Transverse colon (tissue), 4 donors: ENCODE measurements at regions not wholly inside any gene's neighbourhood (a gene's known extent, or its start where the extent isn't known, plus 50 kb on each side); places are given as distances from the start of the nearest gene placed in this dataset.
A peak's percentile ranks its signal among the peaks of the same experiment; 100 is the strongest.

Experiments
- DNase-seq: peaks from one replicate; pipeline ENCODE4 v3.0.0-alpha.2; 2019
- H3K27ac ChIP-seq, 4 donors: fragments of 200-600 bp; sonication (generic); 2 replicates each; pipeline ENCODE4 v1.5.1; 2016 to 2018; ENCODE audit warnings: inconsistent platforms in 4 of 4
- H3K27me3 ChIP-seq: fragments of 200-600 bp; sonication (generic); 2 replicates; pipeline ENCODE4 v1.5.1; 2017; ENCODE audit warnings: inconsistent platforms
- H3K36me3 ChIP-seq, 4 donors: fragments of 200-600 bp; sonication (generic); 2 replicates each; pipeline ENCODE4 v1.5.1; 2017 to 2019; ENCODE audit warnings: inconsistent platforms in 4 of 4
- H3K4me1 ChIP-seq, 4 donors: fragments of 200-600 bp; sonication (generic); 2 replicates each; pipeline ENCODE4 v1.5.1; 2017 to 2020; ENCODE audit warnings: inconsistent platforms in 4 of 4
- H3K4me3 ChIP-seq, 4 donors: fragments of 200-600 bp; sonication (generic); 1 replicate in 1 of 4; 2 replicates in 3 of 4; pipeline versions ENCODE4 v1.5.1 to v1.6.1; 2017 to 2019; ENCODE audit warnings: inconsistent platforms in 4 of 4
- H3K9me3 ChIP-seq, 2 donors: fragments of 200-600 bp; sonication (generic); 2 replicates each; pipeline ENCODE4 v1.5.1; 2017 to 2019; ENCODE audit warnings: inconsistent platforms in 2 of 2
- EP300 ChIP-seq: sonication (generic); formaldehyde crosslinking; IDR thresholded peaks from one replicate; pipeline ENCODE4 v1.6.1; 2017; ENCODE audit warnings: antibody characterized with exemption, low read depth
- POLR2A ChIP-seq: fragments of 450-650 bp; IDR thresholded peaks from one replicate; pipeline ENCODE4 v1.6.1; 2016; ENCODE audit warnings: antibody characterized with exemption, mild to moderate bottlenecking, moderate library complexity
- POLR2AphosphoS5 ChIP-seq, 3 donors: sonication (generic); formaldehyde crosslinking; IDR thresholded peaks; one replicate each; pipeline ENCODE4 v1.6.1; 2016; ENCODE audit warnings: antibody characterized with exemption in 3 of 3
- WGBS, 2 donors: methylation state at CpG; one replicate each; pipeline ENCODE4 v1.1.5; 2018; ENCODE audit warnings: low coverage in 1 of 2; 5-methylcytosine and 5-hydroxymethylcytosine counted together
- in situ Hi-C, 4 donors: fragments of 200-750 bp; cut with MboI; loops; one replicate each; pipeline versions ENCODE4 v1.15.0 to v1.15.1; 2017; ENCODE audit warnings: low sequenced_read_pairs in 3 of 4, low pct_ligation_motif_present in 1 of 4, low pct_unique_long_range_greater_than_20kb in 1 of 4
- intact Hi-C: fragments of 100-400 bp; cut with DNase I; formaldehyde crosslinking; loops from one replicate; pipeline ENCODE4 v1.15.1; 2023; ENCODE audit warnings: low total_unique reads
- TF ChIP-seq, protein P1 (sequence below), 5 experiments: fragments of 200-600 bp in 3 of 5; fragments of 450-650 bp in 2 of 5; sonication (generic) in 3 of 5; IDR thresholded peaks; 1 replicate in 2 of 5; 2 replicates in 3 of 5; pipeline ENCODE4 v1.5.1; 2016 to 2017; ENCODE audit warnings: antibody characterized with exemption in 5 of 5, inconsistent platforms in 3 of 5, mild to moderate bottlenecking in 2 of 5, moderate library complexity in 1 of 5

DNA sequence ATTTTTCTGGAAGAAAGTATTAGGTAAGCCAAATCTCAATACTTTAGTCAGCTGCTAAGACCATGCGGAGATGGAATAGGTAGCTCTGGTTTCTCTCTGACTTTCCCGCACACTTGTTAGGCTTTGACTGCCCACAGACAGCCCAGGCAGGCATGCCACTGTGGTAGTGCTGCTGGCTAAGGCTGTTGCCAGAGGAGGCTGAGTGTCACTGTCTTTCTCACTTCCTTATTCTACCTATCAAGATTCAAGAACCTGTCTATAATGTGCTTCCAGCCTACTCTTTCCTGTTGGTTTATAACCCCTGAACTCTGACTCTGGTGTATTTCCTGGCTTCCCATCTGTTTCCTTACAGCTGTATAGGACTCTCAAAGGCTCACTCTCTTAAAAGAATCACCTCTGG, 81.8 kb upstream of the TRPC5 start:
- WGBS, 2 donors = 95% methylated on average over 2 of the region's 2 CpGs; no CpG with 5 or more reads in 1 of the 2 donors

GRCh38 chrX:112163906-112164305, 81.3 kb upstream of the TRPC5 start:
- intact Hi-C loops = no loop called here
- no peak for DNase-seq
- H3K36me3 ChIP-seq = no peaks in the 10 kb centered on the region
- in situ Hi-C loops = no loop called here
- no peaks in the 10 kb centered on the region for H3K27me3 ChIP-seq
- TF ChIP-seq POLR2A = no peak
- TF ChIP-seq POLR2AphosphoS5 (IDR thresholded peaks at IDR 0.05) = no peak
- TF ChIP-seq EP300 = no peak
- TF ChIP-seq, protein P1, sequence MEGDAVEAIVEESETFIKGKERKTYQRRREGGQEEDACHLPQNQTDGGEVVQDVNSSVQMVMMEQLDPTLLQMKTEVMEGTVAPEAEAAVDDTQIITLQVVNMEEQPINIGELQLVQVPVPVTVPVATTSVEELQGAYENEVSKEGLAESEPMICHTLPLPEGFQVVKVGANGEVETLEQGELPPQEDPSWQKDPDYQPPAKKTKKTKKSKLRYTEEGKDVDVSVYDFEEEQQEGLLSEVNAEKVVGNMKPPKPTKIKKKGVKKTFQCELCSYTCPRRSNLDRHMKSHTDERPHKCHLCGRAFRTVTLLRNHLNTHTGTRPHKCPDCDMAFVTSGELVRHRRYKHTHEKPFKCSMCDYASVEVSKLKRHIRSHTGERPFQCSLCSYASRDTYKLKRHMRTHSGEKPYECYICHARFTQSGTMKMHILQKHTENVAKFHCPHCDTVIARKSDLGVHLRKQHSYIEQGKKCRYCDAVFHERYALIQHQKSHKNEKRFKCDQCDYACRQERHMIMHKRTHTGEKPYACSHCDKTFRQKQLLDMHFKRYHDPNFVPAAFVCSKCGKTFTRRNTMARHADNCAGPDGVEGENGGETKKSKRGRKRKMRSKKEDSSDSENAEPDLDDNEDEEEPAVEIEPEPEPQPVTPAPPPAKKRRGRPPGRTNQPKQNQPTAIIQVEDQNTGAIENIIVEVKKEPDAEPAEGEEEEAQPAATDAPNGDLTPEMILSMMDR (IDR thresholded peaks at IDR 0.05) = no peak
- no peaks in the 10 kb centered on the region for H3K9me3 ChIP-seq
- H3K27ac ChIP-seq = no peak overlapping the region
- H3K4me1 ChIP-seq = no peaks in the 10 kb centered on the region
- WGBS, 2 donors = 58% methylated on average over 3 of the region's 3 CpGs; no CpG with 5 or more reads in 1 of the 2 donors
- H3K4me3 ChIP-seq = no peak overlapping the region

More for the DNA sequence above, 81.8 kb upstream of the TRPC5 start:
- intact Hi-C loops (no loop called here), in situ Hi-C loops (no loop called here)
- no peak for TF ChIP-seq POLR2AphosphoS5 (IDR thresholded peaks at IDR 0.05)
- no peak for TF ChIP-seq EP300
- TF ChIP-seq POLR2A = no peak
- TF ChIP-seq, protein P1 (IDR thresholded peaks at IDR 0.05) = no peak
- Histone ChIP-seq H3K9me3 (no peaks in the 10 kb centered on the region), H3K4me3 (no peak overlapping the region), H3K27ac (no peak overlapping the region), H3K27me3 (no peaks in the 10 kb centered on the region), H3K4me1 (no peaks in the 10 kb centered on the region), H3K36me3 (no peaks in the 10 kb centered on the region)
- no peak for DNase-seq

DNA sequence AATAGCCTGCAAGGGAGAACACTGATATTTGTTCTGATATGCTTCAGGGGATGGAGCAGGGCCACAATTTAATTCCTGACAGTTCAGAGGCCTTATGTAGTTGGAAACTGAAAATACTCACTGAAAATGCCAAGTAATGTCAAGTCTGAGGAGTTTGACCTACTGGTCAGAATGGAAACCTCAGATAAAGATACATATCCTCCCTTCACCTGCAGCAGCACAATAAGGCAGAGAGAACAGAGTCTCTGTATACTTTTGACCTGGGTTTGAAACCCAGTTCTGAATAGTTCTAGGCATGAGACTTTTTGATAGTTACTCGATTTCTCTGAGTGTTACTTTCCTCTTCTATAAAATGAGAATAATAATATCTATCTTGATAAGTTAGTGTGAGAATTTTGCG, 65.8 kb upstream of the TRPC5 start:
- in situ Hi-C loops = no loop called here
- intact Hi-C loops = no loop called here
- 68% methylated on average over 2 of the region's 2 CpGs; no CpG with 5 or more reads in 1 of the 2 donors for WGBS, 2 donors

GRCh38 chrX:112147206-112147605, 64.6 kb upstream of the TRPC5 start:
- WGBS, 2 donors = 13 to 27% methylated on average over 1 to 2 of the region's 2 CpGs
- Histone ChIP-seq H3K4me1 (no peaks in the 10 kb centered on the region), H3K36me3 (no peaks in the 10 kb centered on the region), H3K27ac (no peak overlapping the region), H3K9me3 (no peaks in the 10 kb centered on the region), H3K4me3 (no peak overlapping the region), H3K27me3 (no peaks in the 10 kb centered on the region)
- no peak for DNase-seq
- TF ChIP-seq POLR2AphosphoS5 (IDR thresholded peaks at IDR 0.05) = no peak
- TF ChIP-seq, protein P1 (IDR thresholded peaks at IDR 0.05) = peak in 1 of 5 experiments; percentile 16
- TF ChIP-seq EP300 = no peak
- TF ChIP-seq POLR2A = no peak
- in situ Hi-C loops (no loop called here), intact Hi-C loops (no loop called here)

More for the DNA sequence above, 65.8 kb upstream of the TRPC5 start:
- H3K27me3 ChIP-seq = no peaks in the 10 kb centered on the region
- TF ChIP-seq POLR2AphosphoS5 (IDR thresholded peaks at IDR 0.05) (no peak), EP300 (no peak), POLR2A (no peak)
- TF ChIP-seq, protein P1 (IDR thresholded peaks at IDR 0.05) = no peak
- H3K9me3 ChIP-seq = no peaks in the 10 kb centered on the region
- no peak for DNase-seq
- H3K4me3 ChIP-seq = no peak overlapping the region
- no peaks in the 10 kb centered on the region for H3K36me3 ChIP-seq
- no peaks in the 10 kb centered on the region for H3K4me1 ChIP-seq
- no peak overlapping the region for H3K27ac ChIP-seq
